ENCODE measurements at regions not wholly inside any gene's neighbourhood (a gene's known extent, or its start where the extent isn't known, plus 50 kb on each side); places are given as distances from the start of the nearest gene placed in this dataset.
A peak's percentile ranks its signal among the peaks of the same experiment; 100 is the strongest.

GRCh38 chr5:174843263-174844250 lies 119.2 kb downstream of the MSX2 start:
- no peak for TF ChIP-seq CTCF (IDR thresholded peaks at IDR 0.05; ENCODE audit: low read depth, low read length, missing control alignments)
- no peak for DNase-seq (ENCODE audit: low read depth)
- in situ Hi-C loops (cut with HindIII; ENCODE audit: low sequenced_read_pairs), result no loop called here
- no peak overlapping the region for H3K4me3 ChIP-seq (ENCODE audit: low read depth, low read length)

GRCh38 chr5:174840435-174840834 lies 116.1 kb downstream of the MSX2 start:
- no peak overlapping the region for H3K4me3 ChIP-seq (ENCODE audit: low read depth, low read length)
- DNase-seq (ENCODE audit: low read depth), result no peak
- in situ Hi-C loops (cut with HindIII; ENCODE audit: low sequenced_read_pairs), result no loop called here
- no peak for TF ChIP-seq CTCF (IDR thresholded peaks at IDR 0.05; ENCODE audit: low read depth, low read length, missing control alignments)

GRCh38 chr5:174839196-174839595 lies 114.8 kb downstream of the MSX2 start:
- no peak overlapping the region for H3K4me3 ChIP-seq (ENCODE audit: low read depth, low read length)
- DNase-seq (ENCODE audit: low read depth), result no peak
- in situ Hi-C loops (cut with HindIII; ENCODE audit: low sequenced_read_pairs), result no loop called here
- TF ChIP-seq CTCF (IDR thresholded peaks at IDR 0.05; ENCODE audit: low read depth, low read length, missing control alignments), result no peak

- no peak for DNase-seq (ENCODE audit: low read depth)
- no peak overlapping the region for H3K4me3 ChIP-seq (ENCODE audit: low read depth, low read length)
- TF ChIP-seq CTCF (IDR thresholded peaks at IDR 0.05; ENCODE audit: low read depth, low read length, missing control alignments), result peak; percentile 26
- in situ Hi-C loops (cut with HindIII; ENCODE audit: low sequenced_read_pairs), result no loop called here
Measured at GRCh38 chr5:174837919-174838902, 113.8 kb downstream of the MSX2 start.

- DNase-seq (ENCODE audit: low read depth), result no peak
- in situ Hi-C loops (cut with HindIII; ENCODE audit: low sequenced_read_pairs), result no loop called here
- TF ChIP-seq CTCF (IDR thresholded peaks at IDR 0.05; ENCODE audit: low read depth, low read length, missing control alignments), result no peak
- no peak overlapping the region for H3K4me3 ChIP-seq (ENCODE audit: low read depth, low read length)
Measured at GRCh38 chr5:174834081-174834480, 109.7 kb downstream of the MSX2 start.

GRCh38 chr5:174832811-174833210 lies 108.4 kb downstream of the MSX2 start:
- in situ Hi-C loops (cut with HindIII; ENCODE audit: low sequenced_read_pairs), result no loop called here
- DNase-seq (ENCODE audit: low read depth), result no peak
- H3K4me3 ChIP-seq (ENCODE audit: low read depth, low read length), result no peak overlapping the region
- no peak for TF ChIP-seq CTCF (IDR thresholded peaks at IDR 0.05; ENCODE audit: low read depth, low read length, missing control alignments)
